GM12865 (cell line): ENCODE measurements at regions not wholly inside any gene's neighbourhood (a gene's known extent, or its start where the extent isn't known, plus 50 kb on each side); places are given as distances from the start of the nearest gene placed in this dataset.

Experiments used
- DNase-seq: peaks from one replicate; pipeline ENCODE4 v3.0.0; 2010; ENCODE audit warnings: low read depth
- H3K4me3 ChIP-seq: 2 replicates; pipeline ENCODE4 v1.5.1; 2011; ENCODE audit warnings: mild to moderate bottlenecking, low read depth, low read length, control low read depth
- TF ChIP-seq, protein P1 (sequence below): IDR thresholded peaks from 2 replicates; pipeline ENCODE4 v1.5.1; 2011; ENCODE audit warnings: low read length, control low read depth, low read depth, inconsistent platforms; ENCODE audit not compliant: insufficient read depth; ENCODE audit errors: missing control alignments

DNA sequence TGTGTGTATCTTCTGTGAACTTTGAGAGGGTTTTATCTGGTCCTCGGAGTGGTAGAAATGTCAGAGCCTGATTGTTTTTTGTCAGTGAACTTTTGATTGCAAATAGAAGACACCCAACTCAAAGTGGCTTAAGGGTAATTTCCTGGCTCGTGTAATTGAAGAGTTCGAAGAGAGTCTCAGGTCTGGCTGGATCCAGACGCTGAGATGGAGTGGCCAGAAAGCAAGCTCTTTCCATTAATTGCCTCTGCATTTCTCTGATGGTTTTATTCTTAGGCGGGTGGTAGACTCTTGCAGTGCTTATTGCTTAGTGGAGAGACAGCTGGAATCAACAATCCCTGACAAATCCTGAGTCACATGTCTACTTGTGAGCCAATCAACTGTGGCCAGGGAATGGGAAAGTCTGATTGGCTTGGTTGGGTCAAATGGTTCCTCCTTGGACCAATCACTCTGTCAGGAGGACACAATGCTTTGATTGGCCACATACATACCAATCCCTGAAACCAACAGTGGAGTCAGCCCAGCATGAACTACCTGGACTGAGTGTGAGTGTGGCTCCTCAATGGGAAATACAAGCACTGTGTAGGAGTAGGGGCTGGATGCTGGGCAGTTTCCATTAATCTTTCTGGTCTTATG, 330.5 kb downstream of the AACS start:
- TF ChIP-seq, protein P1, sequence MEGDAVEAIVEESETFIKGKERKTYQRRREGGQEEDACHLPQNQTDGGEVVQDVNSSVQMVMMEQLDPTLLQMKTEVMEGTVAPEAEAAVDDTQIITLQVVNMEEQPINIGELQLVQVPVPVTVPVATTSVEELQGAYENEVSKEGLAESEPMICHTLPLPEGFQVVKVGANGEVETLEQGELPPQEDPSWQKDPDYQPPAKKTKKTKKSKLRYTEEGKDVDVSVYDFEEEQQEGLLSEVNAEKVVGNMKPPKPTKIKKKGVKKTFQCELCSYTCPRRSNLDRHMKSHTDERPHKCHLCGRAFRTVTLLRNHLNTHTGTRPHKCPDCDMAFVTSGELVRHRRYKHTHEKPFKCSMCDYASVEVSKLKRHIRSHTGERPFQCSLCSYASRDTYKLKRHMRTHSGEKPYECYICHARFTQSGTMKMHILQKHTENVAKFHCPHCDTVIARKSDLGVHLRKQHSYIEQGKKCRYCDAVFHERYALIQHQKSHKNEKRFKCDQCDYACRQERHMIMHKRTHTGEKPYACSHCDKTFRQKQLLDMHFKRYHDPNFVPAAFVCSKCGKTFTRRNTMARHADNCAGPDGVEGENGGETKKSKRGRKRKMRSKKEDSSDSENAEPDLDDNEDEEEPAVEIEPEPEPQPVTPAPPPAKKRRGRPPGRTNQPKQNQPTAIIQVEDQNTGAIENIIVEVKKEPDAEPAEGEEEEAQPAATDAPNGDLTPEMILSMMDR, result no peak
- H3K4me3 ChIP-seq, result no peak overlapping the region
- DNase-seq, result no peak

DNA sequence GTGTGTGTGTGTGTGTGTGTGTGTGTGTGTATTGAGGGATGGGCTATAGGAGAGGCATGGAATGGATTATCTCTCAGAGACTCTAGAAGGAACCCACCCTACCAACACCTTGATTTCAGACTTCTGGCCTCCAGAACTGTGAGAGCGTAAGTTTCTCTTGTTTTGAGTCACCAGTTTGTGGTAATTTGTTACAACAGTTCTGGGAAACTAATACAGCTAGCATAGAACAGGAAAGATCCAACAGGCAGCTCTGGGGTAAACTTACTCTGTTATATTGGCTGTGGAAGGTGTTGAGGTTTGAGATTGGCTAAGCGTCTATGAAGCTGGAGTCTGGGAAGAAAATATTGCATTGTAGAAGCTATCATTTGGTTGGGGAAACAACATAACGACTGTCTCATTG, 334.3 kb downstream of the AACS start:
- H3K4me3 ChIP-seq, result no peak overlapping the region
- peak; percentile 29 for DNase-seq
- TF ChIP-seq, protein P1, result no peak

DNA sequence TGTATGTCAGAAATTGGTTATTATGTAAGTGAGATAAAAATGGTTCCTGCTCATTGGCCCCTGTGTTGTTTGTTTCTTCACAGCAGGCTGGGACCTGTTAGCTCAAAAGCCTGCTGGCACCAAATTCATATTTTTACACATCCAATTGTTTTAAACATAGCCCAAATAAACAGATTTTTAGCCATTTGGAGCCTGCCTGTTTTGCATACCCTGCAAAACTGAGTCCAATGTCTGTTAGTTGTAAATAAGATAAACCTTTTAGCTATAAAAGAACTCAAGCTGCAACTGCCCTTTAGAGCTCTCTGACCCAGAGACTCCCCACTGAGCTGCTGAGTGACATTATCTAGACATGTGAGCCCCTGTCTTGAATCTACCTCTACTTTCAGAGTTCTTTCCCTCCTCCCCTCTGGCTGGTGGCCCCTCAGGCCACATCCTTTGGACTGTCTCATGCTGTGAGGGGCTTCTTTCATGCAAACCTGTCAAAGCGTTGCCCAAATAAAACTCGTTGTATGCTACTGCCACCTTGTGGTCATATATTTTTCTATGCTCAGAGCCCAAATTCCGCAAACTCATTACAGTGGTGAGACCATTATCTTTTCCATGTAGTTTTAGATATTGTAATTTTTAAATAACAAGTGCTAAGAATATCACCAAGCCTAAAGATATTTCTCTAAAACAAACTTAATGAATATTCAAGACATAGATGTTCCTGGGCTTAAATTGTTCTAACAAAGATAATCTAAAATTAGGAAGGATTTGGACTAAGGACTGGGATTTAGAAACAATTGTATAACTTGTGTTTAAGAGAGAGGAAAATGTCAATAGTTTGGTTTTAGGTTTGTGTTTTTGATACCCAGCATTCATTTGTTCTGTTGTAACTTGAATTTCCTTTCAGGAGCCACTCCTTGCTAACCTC, 337.9 kb downstream of the AACS start:
- DNase-seq, result peak; percentile 47
- TF ChIP-seq, protein P1, result peak; percentile 50
- no peak overlapping the region for H3K4me3 ChIP-seq

DNA sequence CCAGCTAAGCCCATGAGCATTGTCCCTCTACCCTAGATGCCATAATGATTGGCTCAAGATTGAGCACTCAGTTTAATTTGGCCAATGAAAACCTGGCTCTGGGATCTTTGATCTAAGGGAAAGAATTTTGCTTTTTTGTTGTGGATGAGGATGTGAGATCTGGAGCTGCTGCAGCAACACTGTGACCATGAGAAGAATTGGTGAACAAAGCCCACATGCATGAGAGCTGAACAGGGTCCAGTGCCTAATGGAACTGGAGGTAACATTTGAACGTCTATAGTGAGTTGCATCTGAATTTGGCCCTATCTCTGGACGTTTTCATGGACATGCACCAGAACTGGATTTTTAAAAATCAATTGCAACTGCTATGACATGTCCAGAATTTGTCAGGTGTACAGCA, 338.6 kb downstream of the AACS start:
- DNase-seq, result no peak
- no peak overlapping the region for H3K4me3 ChIP-seq
- TF ChIP-seq, protein P1, result no peak

DNA sequence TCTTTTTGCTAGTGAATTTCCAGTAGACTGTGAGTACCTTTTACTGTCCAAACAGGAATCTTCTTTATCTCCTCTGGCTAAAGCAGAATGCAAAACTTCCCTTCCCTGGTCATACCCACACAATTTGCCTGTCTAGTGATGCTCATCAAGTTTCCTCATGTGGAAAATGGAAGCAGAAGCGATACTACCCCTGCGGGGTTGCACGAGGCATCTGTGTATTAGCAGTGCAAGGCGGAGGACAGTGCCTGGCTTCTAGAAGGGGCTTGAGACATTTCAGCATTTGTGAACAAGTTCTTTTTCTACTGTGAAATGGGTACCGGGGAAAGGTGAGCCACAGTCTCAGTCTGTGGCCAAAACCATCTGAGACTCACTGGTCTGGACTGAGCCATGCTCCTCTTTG, 340.9 kb downstream of the AACS start:
- peak; percentile 52 for DNase-seq
- TF ChIP-seq, protein P1, result no peak
- H3K4me3 ChIP-seq, result no peak overlapping the region

DNA sequence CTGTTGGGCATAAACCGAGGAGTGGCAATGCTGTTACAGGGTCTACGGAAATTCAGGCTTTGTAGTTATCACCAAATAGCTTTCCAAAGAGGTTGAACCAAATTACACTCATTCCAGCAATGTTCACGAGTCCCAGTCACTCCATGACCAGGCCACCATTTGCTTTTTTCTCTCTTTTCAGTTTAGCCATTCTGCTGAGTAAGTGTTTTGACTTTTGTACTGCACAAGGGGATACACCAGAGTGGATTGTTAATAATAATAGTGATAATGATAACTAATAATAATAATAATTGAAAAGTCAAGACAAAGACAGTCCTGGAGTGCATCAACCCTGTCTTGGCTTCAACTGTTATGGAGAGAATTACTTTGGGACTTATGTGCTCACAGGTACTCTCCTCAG, 343.5 kb downstream of the AACS start:
- no peak overlapping the region for H3K4me3 ChIP-seq
- TF ChIP-seq, protein P1, result no peak
- no peak for DNase-seq
